ENCODE measurements at regions not wholly inside any gene's neighbourhood (a gene's known extent, or its start where the extent isn't known, plus 50 kb on each side); places are given as distances from the start of the nearest gene placed in this dataset.
"Not testable (repeated sequence)": the region's sequence is repeated elsewhere in the genome, so short reads cannot be mapped to it uniquely, and the experiment has no call there.

DNA sequence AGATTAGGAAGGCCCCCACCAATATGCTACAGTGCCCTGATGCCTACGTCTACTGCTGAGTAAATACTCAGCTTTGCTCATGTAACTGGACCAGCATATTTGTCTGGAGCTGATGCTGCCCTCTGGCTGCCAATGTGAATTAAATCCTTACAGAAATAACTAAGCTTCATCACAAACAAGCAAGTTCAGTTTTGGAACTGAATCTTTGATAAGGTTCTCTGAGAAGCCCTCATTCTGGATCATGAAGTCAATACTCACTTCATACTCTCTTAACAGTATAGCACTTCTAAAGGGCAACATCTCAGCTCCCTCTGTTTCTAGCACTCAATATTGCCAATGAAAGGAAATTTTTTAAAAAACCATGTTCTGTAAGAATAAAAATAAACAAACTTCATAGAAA is 246.7 kb downstream of the ETV1 start:
- no peak for DNase-seq

DNA sequence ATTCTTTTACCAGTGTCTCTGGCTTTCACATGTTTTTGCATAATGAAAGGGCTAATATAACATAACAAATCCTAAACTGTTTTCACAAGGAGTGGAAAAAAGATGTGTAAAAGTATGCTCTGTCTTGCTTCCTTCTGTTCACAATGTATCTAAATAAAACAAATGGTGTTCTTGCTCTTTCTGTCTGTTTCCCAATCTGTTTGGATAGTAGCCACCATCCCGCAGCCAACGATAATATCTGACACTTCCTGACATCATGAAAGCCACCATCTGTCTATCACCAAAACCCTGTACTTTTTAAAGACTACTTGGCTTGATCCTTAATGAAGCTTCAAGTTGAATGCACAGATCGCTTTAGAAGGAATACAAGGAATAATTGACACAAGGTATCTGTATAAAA is 246.2 kb downstream of the ETV1 start:
- no peak for DNase-seq

DNA sequence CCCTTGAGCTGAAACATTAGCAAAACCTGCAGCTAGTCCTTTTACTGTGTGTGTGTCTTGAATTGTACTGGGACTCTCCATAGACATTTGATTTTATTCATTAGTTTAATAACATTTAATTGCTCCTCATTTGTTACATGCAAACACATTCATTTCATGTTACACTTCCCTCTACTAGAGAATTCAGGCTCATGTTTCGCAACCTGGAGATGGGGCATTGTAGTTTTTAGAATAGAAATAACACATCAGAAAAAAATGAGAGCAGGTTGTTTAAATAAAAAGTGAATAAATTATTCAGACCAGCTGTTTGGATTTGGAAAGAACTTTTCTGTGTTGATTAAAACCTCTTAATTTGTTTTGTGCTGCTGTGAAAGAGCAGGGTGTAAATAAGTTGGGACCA is 243.9 kb downstream of the ETV1 start:
- no peak for DNase-seq

DNA sequence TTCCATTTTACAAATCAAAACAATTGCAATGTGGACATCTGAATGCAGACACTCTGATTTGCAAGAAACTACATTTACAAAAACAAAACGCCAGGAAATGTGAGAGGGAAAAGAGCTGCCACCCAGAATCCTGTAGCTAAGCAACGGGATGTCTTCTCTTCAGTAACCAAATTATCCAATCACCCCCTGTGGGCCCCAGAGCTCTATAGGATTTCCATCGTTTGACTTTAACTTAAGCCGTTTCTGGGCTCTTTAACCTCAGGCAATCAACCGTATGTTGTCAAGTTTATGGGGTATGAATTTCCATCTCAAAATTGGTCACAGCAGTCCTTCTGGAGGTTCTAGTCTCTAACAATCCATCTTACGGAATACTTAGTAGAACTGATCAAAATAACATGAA is 240.5 kb downstream of the ETV1 start:
- DNase-seq: no peak

DNA sequence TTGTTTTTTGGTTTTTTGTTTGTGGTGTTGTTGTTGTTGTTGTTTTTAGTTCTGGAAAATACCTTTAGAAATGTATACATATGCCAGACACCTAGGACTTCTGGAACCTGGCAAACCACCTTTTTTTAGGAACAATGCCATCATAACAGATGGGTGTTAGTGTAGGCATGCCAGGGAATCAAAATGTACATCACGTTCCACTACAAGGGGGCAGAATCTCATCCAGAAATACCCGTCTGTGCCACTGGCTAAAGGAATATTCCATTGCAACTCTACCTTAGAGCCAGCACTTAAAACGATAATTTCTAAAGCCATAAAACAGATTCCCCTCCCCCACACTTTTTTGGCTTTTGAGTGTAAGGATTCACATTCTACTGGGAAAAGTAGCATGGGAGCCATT is 239.8 kb downstream of the ETV1 start:
- no peak for DNase-seq

DNA sequence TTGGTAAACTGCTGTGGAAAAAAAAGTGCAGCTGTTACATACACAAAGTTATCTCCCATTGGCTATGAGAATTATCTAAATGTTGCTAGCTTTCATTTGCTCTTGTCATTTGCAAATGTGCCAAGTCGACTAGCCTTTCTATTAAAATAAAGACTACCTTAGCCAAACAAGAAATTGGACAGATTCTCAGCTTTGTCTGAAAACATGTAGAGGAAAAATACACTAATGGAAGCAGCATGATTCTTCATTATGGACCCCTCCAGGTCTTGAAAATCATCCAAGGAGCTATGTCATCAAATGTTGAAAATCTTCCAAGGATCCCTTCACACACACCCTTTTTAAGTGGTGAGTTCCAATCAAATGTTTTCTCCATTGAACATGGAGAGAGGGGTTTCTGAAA is 237.7 kb downstream of the ETV1 start:
- no peak for DNase-seq

DNA sequence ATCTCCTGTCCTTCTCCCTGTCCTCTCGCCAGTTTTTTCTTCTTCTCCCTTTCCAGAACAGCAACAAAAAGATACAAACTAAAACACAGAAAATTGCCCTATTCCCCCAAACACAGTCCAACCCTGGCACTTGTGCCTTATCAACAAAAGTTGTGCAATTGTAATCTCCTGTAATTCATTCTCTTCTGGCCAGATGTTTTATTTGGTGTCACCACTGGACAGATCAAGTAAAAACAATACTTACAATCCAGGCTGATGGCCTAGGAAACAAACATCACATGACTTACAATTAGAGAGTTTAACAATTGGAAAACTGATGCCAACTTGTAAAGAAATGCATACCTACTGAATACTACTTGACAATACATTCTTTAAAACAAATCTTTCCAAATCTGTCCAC is 231.6 kb downstream of the ETV1 start:
- no peak for DNase-seq

DNA sequence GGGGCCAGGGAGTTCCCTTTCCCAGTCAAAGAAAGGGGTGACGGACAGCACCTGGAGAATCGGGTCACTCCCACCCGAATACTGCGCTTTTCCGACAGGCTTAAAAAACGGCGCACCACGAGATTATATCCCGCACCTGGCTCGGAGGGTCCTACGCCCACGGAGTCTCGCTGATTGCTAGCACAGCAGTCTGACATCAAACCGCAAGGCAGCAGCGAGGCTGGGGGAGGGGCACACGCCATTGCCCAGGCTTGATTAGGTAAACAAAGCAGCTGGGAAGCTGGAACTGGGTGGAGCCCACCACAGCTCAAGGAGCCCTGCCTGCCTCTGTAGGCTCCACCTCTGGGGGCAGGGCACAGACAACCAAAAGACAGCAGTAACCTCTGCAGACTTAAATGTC is 223.6 kb downstream of the ETV1 start:
- DNase-seq: not testable (repeated sequence)

DNA sequence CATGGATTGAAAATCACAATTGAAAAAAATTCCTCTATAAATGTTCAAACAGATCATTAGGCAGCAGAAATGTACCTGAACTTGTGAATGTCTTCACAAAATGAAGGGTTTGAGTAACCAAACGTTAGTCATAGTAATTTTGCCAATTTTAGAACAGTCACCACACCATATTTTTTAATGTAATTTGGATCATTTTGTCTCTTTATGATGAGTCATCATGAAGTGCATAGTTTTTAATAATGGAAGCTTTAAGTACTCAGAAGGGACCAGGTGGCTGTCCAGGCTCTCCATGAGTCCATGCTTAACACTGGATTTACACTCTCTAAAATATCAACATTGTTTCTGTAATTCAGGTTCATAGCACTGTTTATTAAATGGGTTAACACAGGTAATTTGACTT is 219.2 kb downstream of the ETV1 start:
- no peak for DNase-seq

DNA sequence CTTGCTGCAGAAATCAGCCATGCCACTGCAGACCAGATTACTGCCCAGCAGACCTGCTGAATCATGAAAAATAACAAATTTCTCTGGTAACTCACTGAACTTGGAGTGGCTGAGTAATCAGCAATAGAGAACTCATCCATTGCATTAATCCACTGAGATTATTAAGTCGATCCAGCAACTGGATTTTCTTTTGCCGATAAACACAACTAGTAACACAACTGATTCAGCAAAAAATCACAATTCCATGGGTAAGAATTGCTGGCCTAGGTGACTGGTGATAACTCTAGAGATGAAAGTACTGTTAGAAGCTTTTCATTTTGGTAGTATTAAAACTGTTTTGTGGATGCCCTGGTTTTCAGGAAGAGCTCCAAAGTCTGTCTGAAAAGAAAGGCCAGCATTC is 214.5 kb downstream of the ETV1 start:
- no peak for DNase-seq

DNA sequence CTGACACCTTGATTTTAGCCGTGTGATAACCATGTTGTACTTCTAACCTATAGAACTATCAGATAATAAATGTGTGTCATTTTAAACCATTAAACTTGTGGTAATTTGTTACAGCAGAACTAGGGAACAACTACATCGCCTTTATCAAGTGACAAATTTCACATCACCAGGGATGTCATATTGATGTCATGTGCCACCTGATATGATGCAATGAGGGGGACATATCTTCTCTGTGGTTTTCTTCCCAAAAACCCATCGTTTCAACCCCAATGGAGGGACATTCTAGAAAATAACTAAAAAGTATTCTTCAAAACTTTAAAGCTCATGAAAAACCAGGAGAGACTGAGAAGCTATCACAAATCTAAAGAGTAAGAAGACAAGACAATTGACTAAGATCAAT is 212.2 kb downstream of the ETV1 start:
- no peak for DNase-seq

DNA sequence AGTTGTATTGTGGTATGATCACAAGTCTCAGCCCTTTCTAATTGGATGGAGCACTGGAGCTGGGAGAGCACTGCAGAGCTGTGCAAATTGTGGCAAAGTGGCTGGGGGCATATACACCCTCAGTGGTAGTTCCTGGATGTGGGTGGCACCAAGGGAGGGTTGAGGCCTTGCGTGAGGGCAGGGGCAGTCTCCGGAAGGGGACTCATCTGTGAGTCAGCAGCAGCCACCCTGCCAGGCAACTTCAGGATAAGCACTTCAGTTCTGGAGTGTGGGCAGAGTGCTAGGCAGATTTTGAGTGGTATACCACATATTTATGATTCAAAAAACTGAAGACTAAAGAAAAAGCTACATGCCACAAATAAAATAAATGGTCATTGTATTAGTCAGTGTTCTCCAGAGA is 210.5 kb downstream of the ETV1 start:
- DNase-seq: no peak

DNA sequence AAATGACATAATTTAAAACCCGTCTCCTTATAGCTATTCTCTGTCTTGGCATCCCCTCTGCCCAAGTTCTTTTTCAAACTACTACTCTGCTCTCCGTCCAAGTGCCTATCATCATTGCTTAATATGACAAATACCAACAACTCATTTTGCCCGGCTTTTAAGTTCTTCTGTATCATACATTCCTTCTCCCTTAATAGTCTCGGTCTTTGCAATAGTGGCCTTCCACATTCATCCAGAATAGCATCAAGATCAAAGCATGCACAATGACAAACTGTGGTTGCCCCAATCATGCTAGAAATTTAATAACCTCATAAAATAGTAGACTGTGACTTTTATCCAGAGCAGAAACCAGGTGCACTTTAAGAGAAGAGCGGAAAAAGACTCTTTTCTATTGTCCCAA is 198.9 kb downstream of the ETV1 start:
- DNase-seq: no peak

DNA sequence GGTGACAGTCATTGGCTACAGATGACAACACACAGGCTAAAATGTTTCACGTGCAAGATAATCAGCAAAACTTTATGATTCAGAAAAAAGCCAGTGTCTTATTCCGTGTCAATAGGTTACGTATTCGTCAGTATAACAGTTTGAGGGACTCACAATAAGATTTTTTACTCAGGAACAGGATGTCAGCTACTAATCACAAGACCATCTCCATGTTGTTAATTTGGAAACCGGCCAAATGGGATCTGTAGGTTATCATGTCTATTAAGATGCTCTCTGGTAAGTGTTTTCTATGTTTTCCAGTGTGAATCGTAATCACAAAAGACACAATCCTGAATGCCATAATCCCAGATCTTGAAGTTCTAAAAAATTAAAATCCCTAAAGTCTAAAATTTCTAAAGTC is 197.3 kb downstream of the ETV1 start:
- DNase-seq: no peak

DNA sequence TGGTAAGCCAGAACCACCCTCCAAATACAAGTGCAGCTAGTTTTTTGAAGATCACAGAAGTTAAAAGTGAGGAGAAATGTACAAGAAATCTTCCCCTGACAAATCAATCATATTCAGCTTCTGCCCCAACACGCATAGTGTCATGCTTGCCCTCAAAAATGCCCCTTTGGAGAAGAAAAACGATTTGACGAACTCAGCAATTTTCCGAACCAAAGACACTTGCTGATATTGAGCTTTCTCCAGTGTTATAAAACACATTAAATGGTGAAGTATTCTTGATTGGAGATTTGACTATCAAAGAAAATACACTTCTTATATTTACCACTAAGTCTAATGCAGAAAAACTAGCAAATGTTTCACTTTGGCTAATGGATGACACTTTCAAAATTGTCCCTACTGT is 195.5 kb downstream of the ETV1 start:
- no peak for DNase-seq

DNA sequence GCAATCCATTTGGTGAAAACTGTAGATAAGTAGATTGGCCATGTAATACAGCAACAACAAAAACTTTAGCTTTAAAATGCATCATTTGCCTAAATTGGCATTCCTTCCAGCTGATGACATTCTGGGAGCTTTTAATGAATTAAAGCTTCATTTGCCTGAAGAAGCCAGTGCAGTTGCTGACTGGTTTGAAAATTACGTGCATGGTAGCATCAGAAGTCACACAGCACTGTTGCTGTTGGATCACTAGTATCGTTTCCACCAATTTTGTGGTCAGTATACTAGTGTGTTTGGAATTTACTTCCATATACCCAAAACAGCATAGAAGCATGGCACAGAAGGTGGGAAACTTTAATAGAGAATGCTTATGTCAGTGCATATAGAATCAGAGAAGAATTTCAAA is 194.9 kb downstream of the ETV1 start:
- DNase-seq: no peak

DNA sequence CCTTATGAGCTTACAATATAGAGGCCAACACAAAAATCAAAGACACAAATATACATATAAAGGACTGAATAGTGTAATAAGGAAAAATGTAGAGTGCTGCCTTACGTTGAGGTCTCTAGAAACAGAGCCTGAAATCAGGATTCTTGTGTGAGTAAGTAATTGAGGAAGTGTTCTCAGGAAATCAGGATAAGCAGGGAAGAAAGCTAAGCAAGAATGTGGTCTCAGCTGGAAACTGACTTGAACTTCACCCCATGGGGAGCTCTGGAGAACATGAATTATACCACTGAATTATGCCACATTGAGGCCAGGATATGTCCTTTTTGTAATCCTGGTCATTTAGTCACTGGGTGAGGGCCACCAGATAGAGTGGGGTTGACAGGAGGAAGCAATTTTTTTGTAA is 191.9 kb downstream of the ETV1 start:
- no peak for DNase-seq

DNA sequence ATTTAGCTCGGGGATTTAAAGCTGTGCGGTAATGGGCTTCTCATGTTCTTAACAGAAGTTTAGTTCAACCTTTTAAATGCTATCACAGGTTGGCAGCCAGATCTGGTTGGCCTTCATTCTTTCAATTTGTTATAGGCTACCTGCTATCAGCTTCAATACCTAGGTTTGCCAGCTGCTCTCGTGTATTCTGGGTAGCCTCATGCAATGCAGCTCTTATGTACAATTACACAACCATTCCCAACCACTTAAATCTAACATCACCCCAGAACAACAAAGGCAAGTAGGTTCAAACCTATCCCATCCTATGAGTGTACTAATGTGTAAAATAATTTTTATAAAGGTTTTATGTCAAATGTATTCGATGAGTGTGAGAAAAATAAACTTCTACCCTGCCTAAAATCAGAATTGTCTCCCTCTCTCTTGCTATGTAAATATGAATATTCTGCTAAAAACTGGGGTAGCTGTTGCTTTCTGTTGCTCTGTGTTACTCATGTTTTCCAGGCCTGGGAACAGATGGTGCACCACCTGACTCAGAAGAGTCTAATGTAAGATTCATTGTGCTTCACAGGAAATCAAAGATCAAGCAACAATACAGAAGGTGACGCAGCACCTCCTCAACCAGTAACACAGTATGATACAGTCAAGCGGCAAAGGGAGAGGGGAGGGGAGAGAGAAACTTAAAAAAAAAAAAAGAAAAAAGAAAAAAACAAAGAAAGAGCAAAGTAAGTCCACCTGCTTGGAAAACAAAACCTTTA is 188.6 kb downstream of the ETV1 start:
- no peak for DNase-seq

DNA sequence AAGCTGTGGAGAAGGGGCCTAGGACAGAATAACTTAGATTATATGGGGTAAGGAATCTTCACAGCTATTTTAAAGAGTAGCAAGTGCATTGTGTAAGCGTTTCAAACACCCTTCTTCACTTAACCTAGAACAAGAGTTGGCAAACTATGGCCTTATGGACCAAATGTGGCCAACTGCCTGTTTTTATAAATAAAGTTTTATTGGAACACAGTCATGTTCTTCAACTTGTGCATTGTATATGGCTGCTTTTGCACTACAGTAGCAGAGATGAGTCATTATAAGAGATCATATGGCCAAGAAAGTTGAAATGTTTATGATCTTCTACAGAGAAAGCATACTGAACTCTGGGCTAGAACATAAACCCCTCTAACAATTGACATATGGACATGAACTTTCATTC is 187.8 kb downstream of the ETV1 start:
- no peak for DNase-seq

DNA sequence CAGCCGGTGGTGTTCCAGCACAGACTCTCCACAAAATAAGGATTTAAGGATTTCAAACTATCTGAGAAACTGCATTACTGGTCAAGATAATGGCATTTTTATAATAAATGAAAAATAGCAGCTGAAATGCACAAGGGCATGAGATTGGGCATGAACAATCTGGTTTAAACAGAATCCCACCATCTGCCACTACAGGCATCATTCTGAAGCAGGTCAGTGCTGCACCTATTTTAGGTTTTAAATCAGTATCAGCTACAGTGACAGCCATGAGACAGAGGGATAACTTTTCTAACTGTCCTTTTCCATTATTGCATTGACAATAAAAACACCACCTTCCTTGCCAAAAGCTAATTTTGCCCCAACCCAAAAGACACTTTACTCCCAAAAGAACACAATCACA is 186.8 kb downstream of the ETV1 start:
- no peak for DNase-seq

DNA sequence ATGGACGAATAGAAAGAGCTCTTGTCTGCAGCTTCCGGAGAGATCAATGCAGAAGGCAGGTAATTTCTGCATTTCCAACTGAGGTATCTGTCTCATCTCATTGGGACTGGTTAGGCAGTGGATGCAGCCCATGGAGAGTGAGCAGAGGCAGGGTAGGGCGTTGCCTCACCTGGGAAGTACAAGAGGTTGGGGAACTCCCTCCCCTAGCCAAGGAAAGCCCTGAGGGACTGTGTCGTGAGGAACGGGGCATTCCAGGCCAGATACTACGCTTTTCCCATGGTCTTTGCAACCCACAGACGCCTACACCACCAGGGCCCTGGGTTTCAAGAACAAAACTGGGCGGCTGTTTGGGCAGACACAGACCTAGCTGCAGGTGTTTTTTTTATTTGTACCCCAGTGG is 186.3 kb downstream of the ETV1 start:
- DNase-seq: no peak

DNA sequence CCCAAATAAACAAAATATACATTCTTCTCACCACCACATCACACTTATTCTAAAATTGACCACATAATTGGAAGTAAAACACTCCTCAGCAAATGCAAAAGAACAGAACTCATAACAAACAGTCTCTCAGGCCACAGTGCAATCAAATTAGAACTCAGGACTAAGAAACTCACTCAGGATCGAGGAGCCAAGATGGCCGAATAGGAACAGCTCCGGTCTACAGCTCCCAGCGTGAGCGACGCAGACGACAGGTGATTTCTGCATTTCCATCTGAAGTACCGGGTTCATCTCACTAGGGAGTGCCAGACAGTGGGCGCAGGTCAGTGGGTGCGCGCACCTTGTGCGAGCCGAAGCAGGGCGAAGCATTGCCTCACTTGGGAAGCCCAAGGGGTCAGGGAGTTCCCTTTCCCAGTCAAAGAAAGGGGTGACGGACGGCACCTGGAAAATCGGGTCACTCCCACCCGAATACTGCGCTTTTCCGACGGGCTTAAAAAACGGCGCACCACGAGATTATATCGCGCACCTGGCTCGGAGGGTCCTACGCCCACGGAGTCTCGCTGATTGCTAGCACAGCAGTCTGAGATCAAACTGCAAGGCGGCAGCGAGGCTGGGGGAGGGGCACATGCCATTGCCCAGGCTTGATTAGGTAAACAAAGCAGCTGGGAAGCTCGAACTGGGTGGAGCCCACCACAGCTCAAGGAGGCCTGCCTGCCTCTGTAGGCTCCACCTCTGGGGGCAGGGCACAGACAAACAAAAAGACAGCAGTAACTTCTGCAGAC is 183.2 kb downstream of the ETV1 start:
- not testable (repeated sequence) for DNase-seq

DNA sequence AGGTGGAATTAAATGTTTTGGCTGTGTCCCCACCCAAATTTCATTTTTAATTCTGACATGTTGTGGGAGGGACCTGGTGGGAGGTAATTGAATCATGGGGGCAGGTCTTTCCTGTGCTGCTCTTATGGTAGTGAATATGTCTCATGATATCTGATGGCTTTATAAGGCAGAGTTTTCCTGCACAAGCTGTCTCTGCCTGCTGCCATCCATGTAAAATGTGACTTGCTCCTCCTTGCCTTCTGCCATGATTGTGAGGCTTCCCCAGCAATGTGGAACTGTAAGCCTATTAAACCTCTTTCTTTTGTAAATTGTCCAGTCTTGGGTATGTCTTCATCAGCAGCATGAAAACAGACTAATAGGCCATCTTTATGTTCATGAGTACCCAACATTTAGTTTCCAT is 172.2 kb downstream of the ETV1 start:
- DNase-seq: not testable (repeated sequence)

DNA sequence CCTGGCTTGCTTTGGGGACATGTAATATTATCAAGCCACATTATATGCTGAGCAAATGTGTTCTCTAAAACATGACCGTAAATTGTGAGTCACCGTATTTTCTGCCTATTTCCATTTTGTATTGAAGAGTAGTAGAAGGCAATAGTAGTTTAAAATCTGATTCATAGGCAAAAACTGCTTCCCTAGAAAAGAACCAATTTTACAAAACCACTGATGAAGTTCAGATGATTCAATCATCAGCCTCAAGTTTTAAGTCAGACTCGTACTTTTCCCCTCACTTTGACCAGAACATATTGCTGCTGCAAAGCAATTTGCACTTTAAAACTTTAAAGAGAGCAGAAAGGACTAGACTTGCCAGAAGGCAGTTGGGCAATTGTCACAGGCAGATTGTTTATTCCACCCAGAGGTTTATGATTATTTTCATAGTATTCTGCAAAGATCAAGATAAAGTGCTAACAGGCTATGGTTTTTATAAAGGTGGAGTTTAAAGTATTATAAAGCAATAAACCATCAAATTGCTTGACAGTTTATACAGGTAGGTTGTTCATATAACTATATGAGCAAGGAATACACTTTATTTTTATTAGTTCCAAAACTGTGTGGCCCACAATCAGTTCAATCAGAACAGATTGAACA is 168.2 kb downstream of the ETV1 start:
- DNase-seq: no peak

Measured in suppressor macrophage treated with lipopolysaccharide for 4 hours (primary cell).